ENCODE measurements at regions not wholly inside any gene's neighbourhood (a gene's known extent, or its start where the extent isn't known, plus 50 kb on each side); places are given as distances from the start of the nearest gene placed in this dataset.

DNA sequence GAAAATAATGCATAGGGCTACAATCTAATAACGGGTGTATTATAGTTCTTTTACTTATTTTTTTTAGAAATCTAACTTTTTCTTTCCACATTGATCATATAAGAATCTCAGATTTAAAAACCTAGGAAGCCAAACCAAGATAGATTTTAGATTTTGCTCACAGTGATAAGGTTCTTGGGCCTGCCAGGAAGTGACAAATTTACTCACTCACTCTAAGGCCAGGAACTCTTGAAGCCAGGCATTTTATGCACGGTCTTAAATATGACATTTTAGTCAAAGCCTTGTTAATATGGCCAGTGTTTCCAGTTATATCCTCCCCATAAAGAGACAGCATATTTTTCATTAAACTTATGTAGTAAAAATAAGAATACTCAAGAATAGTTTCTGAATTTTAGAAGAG lies 271.4 kb downstream of the SQOR start:
- Histone ChIP-seq H4K8ac (ENCODE audit: low read length) (no peak overlapping the region), H2BK12ac (ENCODE audit: low read length in 2 of 2) (no peak overlapping the region), H3K79me1 (replicated peaks; ENCODE audit: low read length, poor library complexity, severe bottlenecking) (no peaks in the 10 kb centered on the region), H3K36me3 (ENCODE audit: control insufficient read depth in 1 of 2, insufficient read depth in 2 of 2, low read depth in 1 of 2, low read length in 2 of 2) (no peaks in the 10 kb centered on the region), H2BK5ac (ENCODE audit: low read depth, low read length, poor library complexity, severe bottlenecking) (no peak overlapping the region), H3K9ac (ENCODE audit: low read length) (no peak overlapping the region), H3K4ac (ENCODE audit: low read depth in 1 of 2, low read length in 2 of 2) (no peak overlapping the region), H3K18ac (ENCODE audit: low read depth in 1 of 2, low read length in 2 of 2) (no peak overlapping the region), H2AFZ (ENCODE audit: low read depth, low read length) (no peak overlapping the region), H2BK120ac (ENCODE audit: low read depth, low read length) (no peak overlapping the region), H3K4me1 (ENCODE audit: control insufficient read depth, insufficient read depth, low read depth, low read length) (no peaks in the 10 kb centered on the region), H3K27me3 (ENCODE audit: control insufficient read depth in 1 of 2, insufficient read depth in 1 of 2, low read length in 2 of 2) (no peaks in the 10 kb centered on the region), H4K91ac (ENCODE audit: low read length) (no peak overlapping the region), H3K23ac (ENCODE audit: low read length in 2 of 2) (no peak overlapping the region), H2BK15ac (ENCODE audit: low read depth, poor library complexity, severe bottlenecking) (no peak overlapping the region), H3K9me3 (ENCODE audit: control insufficient read depth, low read length) (peaks cover 8% of the 10 kb centered on the region), H3K14ac (ENCODE audit: low read length in 2 of 2) (no peak overlapping the region), H3K27ac (ENCODE audit: low read length, poor library complexity, severe bottlenecking) (no peak overlapping the region), H3K4me2 (ENCODE audit: low read length, poor library complexity, severe bottlenecking) (no peak overlapping the region), H3K4me3 (ENCODE audit: insufficient read depth in 1 of 2, low read depth in 1 of 2, low read length in 2 of 2) (no peak overlapping the region), H2AK5ac (ENCODE audit: low read length, severe bottlenecking) (no peak overlapping the region)
- no peak for DNase-seq
- no CpG with 5 or more reads among the region's 2 CpGs for WGBS

DNA sequence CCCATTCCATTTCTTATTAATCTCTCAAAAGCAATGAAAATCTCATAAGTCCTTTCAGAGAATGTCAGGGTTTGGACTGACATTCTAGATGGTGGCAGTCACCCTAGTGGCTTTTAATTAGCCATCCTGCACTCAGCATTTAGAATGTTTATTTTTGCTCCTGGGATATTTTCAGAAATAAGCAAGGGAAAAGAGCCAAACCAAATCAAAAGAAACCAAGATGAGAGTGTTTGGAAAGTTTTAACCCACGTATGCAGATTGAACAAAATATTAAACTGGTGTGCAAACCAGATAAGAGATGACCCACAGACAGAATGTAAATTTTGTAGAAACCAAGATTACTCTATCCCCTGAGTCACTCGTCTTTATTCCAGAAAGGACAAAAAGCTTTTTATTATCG lies 275.8 kb downstream of the SQOR start:
- 60% methylated on average over 2 of the region's 3 CpGs for WGBS

DNA sequence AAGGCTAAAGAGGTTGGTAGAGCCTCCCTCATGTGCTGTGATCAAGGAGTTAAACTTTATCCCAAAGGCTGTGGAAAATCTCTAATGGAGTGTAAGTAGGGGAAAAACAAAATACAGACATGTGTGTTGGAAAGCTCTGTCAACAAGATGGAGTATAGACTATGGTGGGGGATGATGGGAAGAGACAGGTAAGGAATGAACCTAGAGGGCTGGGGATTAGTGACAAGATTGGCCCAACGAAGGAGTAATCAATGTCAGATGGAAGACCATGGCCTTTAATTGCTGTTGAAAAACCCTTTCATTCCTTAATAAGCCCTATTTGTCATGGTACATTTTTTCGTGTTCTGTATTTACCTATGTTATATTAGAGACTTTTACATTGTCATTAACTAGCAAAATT lies 278.6 kb downstream of the SQOR start:
- H2BK5ac ChIP-seq (ENCODE audit: low read depth, low read length, poor library complexity, severe bottlenecking) = no peak overlapping the region
- no peak overlapping the region for H2AFZ ChIP-seq (ENCODE audit: low read depth, low read length)
- H3K27me3 ChIP-seq (ENCODE audit: control insufficient read depth in 1 of 2, insufficient read depth in 1 of 2, low read length in 2 of 2) = no peaks in the 10 kb centered on the region
- no peak overlapping the region for H4K8ac ChIP-seq (ENCODE audit: low read length)
- H3K4me2 ChIP-seq (ENCODE audit: low read length, poor library complexity, severe bottlenecking) = no peak overlapping the region
- no peaks in the 10 kb centered on the region for H3K36me3 ChIP-seq (ENCODE audit: control insufficient read depth in 1 of 2, insufficient read depth in 2 of 2, low read depth in 1 of 2, low read length in 2 of 2)
- H3K9me3 ChIP-seq (ENCODE audit: control insufficient read depth, low read length) = peaks cover 9% of the 10 kb centered on the region
- H4K91ac ChIP-seq (ENCODE audit: low read length) = no peak overlapping the region
- H3K4me1 ChIP-seq (ENCODE audit: control insufficient read depth, insufficient read depth, low read depth, low read length) = no peaks in the 10 kb centered on the region
- DNase-seq = no peak
- no peak overlapping the region for H3K23ac ChIP-seq (ENCODE audit: low read length in 2 of 2)
- no peak overlapping the region for H3K27ac ChIP-seq (ENCODE audit: low read length, poor library complexity, severe bottlenecking)
- WGBS = no CpG with 5 or more reads among the region's 2 CpGs
- H3K4me3 ChIP-seq (ENCODE audit: insufficient read depth in 1 of 2, low read depth in 1 of 2, low read length in 2 of 2) = no peak overlapping the region
- H3K14ac ChIP-seq (ENCODE audit: low read length in 2 of 2) = no peak overlapping the region
- H3K9ac ChIP-seq (ENCODE audit: low read length) = no peak overlapping the region
- H3K4ac ChIP-seq (ENCODE audit: low read depth in 1 of 2, low read length in 2 of 2) = no peak overlapping the region
- no peak overlapping the region for H2AK5ac ChIP-seq (ENCODE audit: low read length, severe bottlenecking)
- H3K18ac ChIP-seq (ENCODE audit: low read depth in 1 of 2, low read length in 2 of 2) = no peak overlapping the region
- no peaks in the 10 kb centered on the region for H3K79me1 ChIP-seq (replicated peaks; ENCODE audit: low read length, poor library complexity, severe bottlenecking)
- no peak overlapping the region for H2BK12ac ChIP-seq (ENCODE audit: low read length in 2 of 2)
- H2BK120ac ChIP-seq (ENCODE audit: low read depth, low read length) = no peak overlapping the region
- H2BK15ac ChIP-seq (ENCODE audit: low read depth, poor library complexity, severe bottlenecking) = no peak overlapping the region

More for the DNA sequence above, 275.8 kb downstream of the SQOR start:
- peaks cover 8% of the 10 kb centered on the region for H3K9me3 ChIP-seq (ENCODE audit: control insufficient read depth, low read length)
- H2AFZ ChIP-seq (ENCODE audit: low read depth, low read length) = no peak overlapping the region
- no peaks in the 10 kb centered on the region for H3K27me3 ChIP-seq (ENCODE audit: control insufficient read depth in 1 of 2, insufficient read depth in 1 of 2, low read length in 2 of 2)
- no peak for DNase-seq
- H2BK12ac ChIP-seq (ENCODE audit: low read length in 2 of 2) = no peak overlapping the region
- H3K4me1 ChIP-seq (ENCODE audit: control insufficient read depth, insufficient read depth, low read depth, low read length) = no peaks in the 10 kb centered on the region
- no peak overlapping the region for H3K4ac ChIP-seq (ENCODE audit: low read depth in 1 of 2, low read length in 2 of 2)
- no peak overlapping the region for H2BK120ac ChIP-seq (ENCODE audit: low read depth, low read length)
- no peak overlapping the region for H2BK5ac ChIP-seq (ENCODE audit: low read depth, low read length, poor library complexity, severe bottlenecking)
- no peak overlapping the region for H2AK5ac ChIP-seq (ENCODE audit: low read length, severe bottlenecking)
- no peak overlapping the region for H3K23ac ChIP-seq (ENCODE audit: low read length in 2 of 2)
- no peak overlapping the region for H3K27ac ChIP-seq (ENCODE audit: low read length, poor library complexity, severe bottlenecking)
- no peak overlapping the region for H3K9ac ChIP-seq (ENCODE audit: low read length)
- no peak overlapping the region for H3K4me3 ChIP-seq (ENCODE audit: insufficient read depth in 1 of 2, low read depth in 1 of 2, low read length in 2 of 2)
- H3K79me1 ChIP-seq (replicated peaks; ENCODE audit: low read length, poor library complexity, severe bottlenecking) = no peaks in the 10 kb centered on the region
- H3K14ac ChIP-seq (ENCODE audit: low read length in 2 of 2) = no peak overlapping the region
- no peak overlapping the region for H4K8ac ChIP-seq (ENCODE audit: low read length)
- no peak overlapping the region for H3K18ac ChIP-seq (ENCODE audit: low read depth in 1 of 2, low read length in 2 of 2)
- H3K36me3 ChIP-seq (ENCODE audit: control insufficient read depth in 1 of 2, insufficient read depth in 2 of 2, low read depth in 1 of 2, low read length in 2 of 2) = no peaks in the 10 kb centered on the region
- no peak overlapping the region for H3K4me2 ChIP-seq (ENCODE audit: low read length, poor library complexity, severe bottlenecking)
- no peak overlapping the region for H2BK15ac ChIP-seq (ENCODE audit: low read depth, poor library complexity, severe bottlenecking)
- no peak overlapping the region for H4K91ac ChIP-seq (ENCODE audit: low read length)

DNA sequence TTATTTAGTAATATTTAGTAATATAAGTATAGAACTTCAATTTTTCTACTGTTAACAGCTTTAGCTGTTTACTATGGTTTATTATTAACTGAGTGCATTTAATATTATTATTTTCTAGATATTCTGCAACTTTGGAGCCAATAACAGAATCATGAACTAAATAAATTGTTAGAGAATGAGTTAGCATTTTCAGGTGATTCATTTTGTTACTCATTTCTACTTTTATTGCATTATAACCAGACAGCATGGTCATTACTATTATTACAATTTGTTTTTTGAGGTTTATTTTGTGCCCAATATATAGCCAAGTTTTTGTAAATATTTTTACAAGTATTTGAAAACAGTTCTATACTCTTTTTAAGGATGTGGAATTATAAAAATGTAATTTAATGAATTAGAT lies 279.6 kb downstream of the SQOR start:
- Histone ChIP-seq H4K91ac (ENCODE audit: low read length) (no peak overlapping the region), H3K27ac (ENCODE audit: low read length, poor library complexity, severe bottlenecking) (no peak overlapping the region), H3K36me3 (ENCODE audit: control insufficient read depth in 1 of 2, insufficient read depth in 2 of 2, low read depth in 1 of 2, low read length in 2 of 2) (no peaks in the 10 kb centered on the region), H4K8ac (ENCODE audit: low read length) (no peak overlapping the region), H3K18ac (ENCODE audit: low read depth in 1 of 2, low read length in 2 of 2) (no peak overlapping the region), H2BK15ac (ENCODE audit: low read depth, poor library complexity, severe bottlenecking) (no peak overlapping the region), H3K27me3 (ENCODE audit: control insufficient read depth in 1 of 2, insufficient read depth in 1 of 2, low read length in 2 of 2) (no peaks in the 10 kb centered on the region), H3K4me2 (ENCODE audit: low read length, poor library complexity, severe bottlenecking) (no peak overlapping the region), H3K14ac (ENCODE audit: low read length in 2 of 2) (no peak overlapping the region), H2BK5ac (ENCODE audit: low read depth, low read length, poor library complexity, severe bottlenecking) (no peak overlapping the region), H3K4ac (ENCODE audit: low read depth in 1 of 2, low read length in 2 of 2) (no peak overlapping the region), H3K9ac (ENCODE audit: low read length) (no peak overlapping the region), H2BK120ac (ENCODE audit: low read depth, low read length) (no peak overlapping the region), H3K79me1 (replicated peaks; ENCODE audit: low read length, poor library complexity, severe bottlenecking) (no peaks in the 10 kb centered on the region), H2AK5ac (ENCODE audit: low read length, severe bottlenecking) (no peak overlapping the region), H2AFZ (ENCODE audit: low read depth, low read length) (no peak overlapping the region), H2BK12ac (ENCODE audit: low read length in 2 of 2) (no peak overlapping the region), H3K23ac (ENCODE audit: low read length in 2 of 2) (no peak overlapping the region), H3K4me3 (ENCODE audit: insufficient read depth in 1 of 2, low read depth in 1 of 2, low read length in 2 of 2) (no peak overlapping the region), H3K9me3 (ENCODE audit: control insufficient read depth, low read length) (peaks cover 7% of the 10 kb centered on the region), H3K4me1 (ENCODE audit: control insufficient read depth, insufficient read depth, low read depth, low read length) (no peaks in the 10 kb centered on the region)
- no peak for DNase-seq
